ENCODE measurements at regions not wholly inside any gene's neighbourhood (a gene's known extent, or its start where the extent isn't known, plus 50 kb on each side); places are given as distances from the start of the nearest gene placed in this dataset.

DNA sequence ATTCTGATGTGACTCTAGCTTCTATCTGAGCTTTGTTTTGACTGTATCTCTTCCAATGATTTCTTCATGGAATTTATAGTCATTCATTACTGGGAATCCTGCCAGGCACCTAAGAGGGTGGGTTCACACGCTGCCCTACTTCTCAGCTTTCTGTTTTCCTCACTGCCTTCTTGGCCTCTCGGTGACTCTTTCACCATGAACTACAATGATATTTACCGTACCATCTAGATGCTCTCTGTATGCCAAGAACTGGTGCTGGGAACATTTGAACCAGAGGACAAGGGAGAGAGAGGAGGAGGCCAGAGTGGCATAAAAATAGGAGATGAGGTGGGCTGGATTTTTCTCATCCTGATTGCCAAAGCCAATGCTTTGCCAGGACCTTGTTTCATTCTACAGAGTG, 280.0 kb upstream of the P2RY1 start:
- TF ChIP-seq, protein P1, sequence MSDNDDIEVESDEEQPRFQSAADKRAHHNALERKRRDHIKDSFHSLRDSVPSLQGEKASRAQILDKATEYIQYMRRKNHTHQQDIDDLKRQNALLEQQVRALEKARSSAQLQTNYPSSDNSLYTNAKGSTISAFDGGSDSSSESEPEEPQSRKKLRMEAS (IDR thresholded peaks at IDR 0.05; ENCODE audit: low read depth, low read length): no peak
- TF ChIP-seq POLR2A (IDR thresholded peaks at IDR 0.05; ENCODE audit: extremely low read depth, insufficient read length) (no peak), MYC (IDR thresholded peaks at IDR 0.05; ENCODE audit: low read depth, low read length) (no peak)
- TF ChIP-seq, protein P2, sequence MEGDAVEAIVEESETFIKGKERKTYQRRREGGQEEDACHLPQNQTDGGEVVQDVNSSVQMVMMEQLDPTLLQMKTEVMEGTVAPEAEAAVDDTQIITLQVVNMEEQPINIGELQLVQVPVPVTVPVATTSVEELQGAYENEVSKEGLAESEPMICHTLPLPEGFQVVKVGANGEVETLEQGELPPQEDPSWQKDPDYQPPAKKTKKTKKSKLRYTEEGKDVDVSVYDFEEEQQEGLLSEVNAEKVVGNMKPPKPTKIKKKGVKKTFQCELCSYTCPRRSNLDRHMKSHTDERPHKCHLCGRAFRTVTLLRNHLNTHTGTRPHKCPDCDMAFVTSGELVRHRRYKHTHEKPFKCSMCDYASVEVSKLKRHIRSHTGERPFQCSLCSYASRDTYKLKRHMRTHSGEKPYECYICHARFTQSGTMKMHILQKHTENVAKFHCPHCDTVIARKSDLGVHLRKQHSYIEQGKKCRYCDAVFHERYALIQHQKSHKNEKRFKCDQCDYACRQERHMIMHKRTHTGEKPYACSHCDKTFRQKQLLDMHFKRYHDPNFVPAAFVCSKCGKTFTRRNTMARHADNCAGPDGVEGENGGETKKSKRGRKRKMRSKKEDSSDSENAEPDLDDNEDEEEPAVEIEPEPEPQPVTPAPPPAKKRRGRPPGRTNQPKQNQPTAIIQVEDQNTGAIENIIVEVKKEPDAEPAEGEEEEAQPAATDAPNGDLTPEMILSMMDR (IDR thresholded peaks at IDR 0.05; ENCODE audit: low read depth, low read length): no peak

Measured in NB4 (cell line).